HG03354 (cell line): ENCODE measurements at regions not wholly inside any gene's neighbourhood (a gene's known extent, or its start where the extent isn't known, plus 50 kb on each side); places are given as distances from the start of the nearest gene placed in this dataset.

Experiments used
- ATAC-seq: cut with Tn5 transposase; IDR thresholded peaks from one replicate; pipeline ENCODE4 v1.9.1; 2021; ENCODE audit warnings: mild to moderate bottlenecking; ENCODE audit not compliant: unreplicated experiment, poor library complexity, severe bottlenecking

GRCh38 chr12:20248646-20249045, 119.7 kb upstream of the PDE3A start:
- no peak for ATAC-seq

- no peak for ATAC-seq
Observed at GRCh38 chr12:20250761-20251160, 117.6 kb upstream of the PDE3A start.

GRCh38 chr12:20257311-20257710, 111.0 kb upstream of the PDE3A start:
- ATAC-seq = no peak

GRCh38 chr12:20259786-20260185, 108.6 kb upstream of the PDE3A start:
- no peak for ATAC-seq

GRCh38 chr12:20260851-20261250, 107.5 kb upstream of the PDE3A start:
- ATAC-seq = no peak

GRCh38 chr12:20262119-20262518, 106.2 kb upstream of the PDE3A start:
- no peak for ATAC-seq

GRCh38 chr12:20264026-20264425, 104.3 kb upstream of the PDE3A start:
- ATAC-seq = no peak

- no peak for ATAC-seq
Observed at GRCh38 chr12:20264608-20265114, 103.7 kb upstream of the PDE3A start.

- no peak for ATAC-seq
Observed at GRCh38 chr12:20268121-20268732, 100.1 kb upstream of the PDE3A start.

- no peak for ATAC-seq
Observed at GRCh38 chr12:20268771-20269170, 99.6 kb upstream of the PDE3A start.

GRCh38 chr12:20269337-20270067, 98.8 kb upstream of the PDE3A start:
- no peak for ATAC-seq

GRCh38 chr12:20270557-20270956, 97.8 kb upstream of the PDE3A start:
- no peak for ATAC-seq

- no peak for ATAC-seq
Observed at GRCh38 chr12:20272161-20272560, 96.2 kb upstream of the PDE3A start.

GRCh38 chr12:20272801-20273200, 95.5 kb upstream of the PDE3A start:
- no peak for ATAC-seq

- no peak for ATAC-seq
Observed at GRCh38 chr12:20274008-20274407, 94.3 kb upstream of the PDE3A start.

- ATAC-seq = no peak
Observed at GRCh38 chr12:20278276-20278675, 90.1 kb upstream of the PDE3A start.

- no peak for ATAC-seq
Observed at GRCh38 chr12:20280515-20280914, 87.8 kb upstream of the PDE3A start.

GRCh38 chr12:20282401-20282800, 85.9 kb upstream of the PDE3A start:
- no peak for ATAC-seq

GRCh38 chr12:20283482-20283881, 84.9 kb upstream of the PDE3A start:
- ATAC-seq = no peak

- ATAC-seq = no peak
Observed at GRCh38 chr12:20289520-20289919, 78.8 kb upstream of the PDE3A start.

- no peak for ATAC-seq
Observed at GRCh38 chr12:20300457-20300856, 67.9 kb upstream of the PDE3A start.
